ENCODE measurements at regions not wholly inside any gene's neighbourhood (a gene's known extent, or its start where the extent isn't known, plus 50 kb on each side); places are given as distances from the start of the nearest gene placed in this dataset.

DNA sequence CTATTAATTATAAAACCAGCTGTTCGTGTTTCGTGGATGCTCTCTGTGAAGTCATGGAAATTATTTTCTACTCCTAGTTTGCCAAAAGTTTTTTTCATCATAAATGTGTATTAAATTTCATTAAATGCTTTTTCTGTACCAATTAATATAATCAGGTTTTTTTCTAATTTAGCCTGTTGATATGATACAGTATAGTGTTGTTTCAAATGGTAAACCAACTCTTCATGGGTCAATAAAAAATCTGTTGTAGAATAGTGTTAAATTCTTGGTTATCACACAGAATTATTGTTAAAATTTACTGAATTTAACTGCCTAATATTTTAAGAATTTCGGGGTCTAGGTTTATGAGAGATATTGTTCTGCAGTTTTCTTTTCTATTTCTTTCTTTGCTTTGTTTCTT is 505.9 kb upstream of the MANEA start:
- no peak for FAIRE-seq
- TF ChIP-seq, protein P1, sequence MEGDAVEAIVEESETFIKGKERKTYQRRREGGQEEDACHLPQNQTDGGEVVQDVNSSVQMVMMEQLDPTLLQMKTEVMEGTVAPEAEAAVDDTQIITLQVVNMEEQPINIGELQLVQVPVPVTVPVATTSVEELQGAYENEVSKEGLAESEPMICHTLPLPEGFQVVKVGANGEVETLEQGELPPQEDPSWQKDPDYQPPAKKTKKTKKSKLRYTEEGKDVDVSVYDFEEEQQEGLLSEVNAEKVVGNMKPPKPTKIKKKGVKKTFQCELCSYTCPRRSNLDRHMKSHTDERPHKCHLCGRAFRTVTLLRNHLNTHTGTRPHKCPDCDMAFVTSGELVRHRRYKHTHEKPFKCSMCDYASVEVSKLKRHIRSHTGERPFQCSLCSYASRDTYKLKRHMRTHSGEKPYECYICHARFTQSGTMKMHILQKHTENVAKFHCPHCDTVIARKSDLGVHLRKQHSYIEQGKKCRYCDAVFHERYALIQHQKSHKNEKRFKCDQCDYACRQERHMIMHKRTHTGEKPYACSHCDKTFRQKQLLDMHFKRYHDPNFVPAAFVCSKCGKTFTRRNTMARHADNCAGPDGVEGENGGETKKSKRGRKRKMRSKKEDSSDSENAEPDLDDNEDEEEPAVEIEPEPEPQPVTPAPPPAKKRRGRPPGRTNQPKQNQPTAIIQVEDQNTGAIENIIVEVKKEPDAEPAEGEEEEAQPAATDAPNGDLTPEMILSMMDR (IDR thresholded peaks at IDR 0.05; ENCODE audit: insufficient read depth, missing control alignments), result no peak
- no peak for DNase-seq (ENCODE audit: insufficient read length, low spot score)

DNA sequence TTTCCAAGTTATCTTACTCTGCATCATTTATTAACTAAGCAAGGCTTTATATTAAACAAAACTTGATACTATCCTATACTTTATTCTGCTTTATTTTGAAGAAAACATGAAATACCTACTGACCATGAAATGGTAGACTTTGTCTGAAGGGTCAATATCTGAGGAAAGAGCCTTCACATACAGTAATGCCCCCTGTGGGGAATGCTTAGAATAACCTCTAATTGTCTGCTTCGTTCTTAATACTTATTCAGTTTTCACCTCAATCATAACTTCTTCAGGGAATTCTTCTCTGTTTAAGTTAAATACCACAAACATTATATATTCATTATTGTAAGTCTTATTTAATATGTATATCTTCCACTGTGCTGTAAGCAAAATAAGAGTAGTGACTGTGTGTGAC is 498.9 kb upstream of the MANEA start:
- TF ChIP-seq, protein P1 (IDR thresholded peaks at IDR 0.05; ENCODE audit: insufficient read depth, missing control alignments), result no peak
- no peak for FAIRE-seq
- DNase-seq (ENCODE audit: insufficient read length, low spot score), result no peak

DNA sequence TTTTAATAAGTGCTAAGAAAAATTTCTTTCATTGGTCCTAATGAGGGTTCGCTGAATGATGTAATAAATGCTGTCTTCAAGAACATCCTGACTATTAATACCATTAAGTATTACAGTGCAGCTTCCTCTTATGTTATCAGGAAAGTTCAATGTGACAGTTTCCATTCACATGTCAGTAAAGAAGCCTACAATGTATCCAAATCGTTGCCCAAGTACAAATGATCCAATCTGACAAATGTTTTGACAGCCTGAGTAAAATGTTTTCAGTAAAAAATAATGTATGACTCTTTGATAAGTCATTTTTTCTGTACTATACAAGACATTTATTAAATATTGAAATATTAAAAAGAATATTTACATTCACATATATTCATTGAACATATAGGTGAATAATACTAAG is 496.1 kb upstream of the MANEA start:
- TF ChIP-seq, protein P1 (IDR thresholded peaks at IDR 0.05; ENCODE audit: insufficient read depth, missing control alignments), result no peak
- no peak for DNase-seq (ENCODE audit: insufficient read length, low spot score)
- FAIRE-seq, result no peak

DNA sequence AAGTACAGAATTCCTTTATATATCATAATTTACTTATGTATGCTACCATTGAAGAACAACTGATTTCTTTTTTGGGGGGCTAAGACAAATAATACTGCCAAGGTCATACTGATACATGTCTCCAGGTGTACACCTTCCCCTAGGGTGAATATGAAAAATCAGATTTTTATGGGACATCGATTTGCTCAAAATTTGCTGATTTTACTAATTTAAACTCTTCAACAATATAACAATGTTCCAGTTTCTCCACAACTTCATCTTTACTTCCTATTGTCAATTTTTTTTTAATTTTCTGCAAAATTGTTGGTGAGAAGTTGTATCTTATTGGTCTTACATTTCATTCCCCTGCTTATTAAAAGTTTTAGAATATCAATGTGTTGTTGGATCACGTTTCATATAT is 495.4 kb upstream of the MANEA start:
- FAIRE-seq, result no peak
- no peak for DNase-seq (ENCODE audit: insufficient read length, low spot score)
- TF ChIP-seq, protein P1 (IDR thresholded peaks at IDR 0.05; ENCODE audit: insufficient read depth, missing control alignments), result no peak

DNA sequence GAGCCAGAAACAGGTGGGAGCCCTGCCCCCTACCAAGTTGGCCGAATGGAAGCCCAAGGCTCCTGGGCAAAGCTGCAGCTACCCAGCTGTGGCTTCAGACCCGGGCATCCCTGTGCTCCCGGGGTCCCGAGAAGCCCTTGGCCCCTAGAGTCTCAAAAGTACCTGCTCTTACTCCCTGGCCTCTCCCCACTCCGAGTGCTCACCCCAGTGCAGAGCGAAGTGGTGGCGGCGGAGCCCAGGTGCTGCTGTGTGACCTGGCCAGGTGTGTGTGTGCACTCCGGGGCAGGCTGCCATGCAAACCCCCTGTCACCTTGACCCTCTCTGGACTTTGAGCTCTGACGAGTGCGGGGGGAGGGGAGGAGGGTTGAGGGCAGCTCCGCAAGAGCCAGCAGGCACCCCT is 493.8 kb upstream of the MANEA start:
- no peak for DNase-seq (ENCODE audit: insufficient read length, low spot score)
- FAIRE-seq, result no peak
- TF ChIP-seq, protein P1 (IDR thresholded peaks at IDR 0.05; ENCODE audit: insufficient read depth, missing control alignments), result no peak

DNA sequence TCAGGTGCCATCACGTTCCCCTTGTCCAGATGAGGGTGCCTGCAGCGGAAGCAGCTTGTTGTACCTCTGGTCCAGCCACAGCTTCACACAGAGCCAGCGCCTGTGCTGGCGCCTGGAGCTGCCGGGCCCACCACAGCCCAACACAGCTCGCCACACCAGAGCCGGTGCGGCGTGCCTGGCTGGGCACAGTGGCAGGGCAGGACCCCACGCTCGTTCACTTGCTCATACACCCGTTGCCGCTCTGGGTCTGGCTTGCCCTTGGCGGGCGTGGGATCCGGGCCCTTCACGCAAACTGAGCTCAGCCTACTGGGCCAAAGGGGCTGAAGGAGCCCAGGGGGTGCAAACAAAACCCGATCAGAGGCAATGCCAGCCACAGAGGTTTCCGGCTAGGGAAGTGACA is 492.5 kb upstream of the MANEA start:
- no peak for DNase-seq (ENCODE audit: insufficient read length, low spot score)
- TF ChIP-seq, protein P1 (IDR thresholded peaks at IDR 0.05; ENCODE audit: insufficient read depth, missing control alignments), result no peak
- no peak for FAIRE-seq

DNA sequence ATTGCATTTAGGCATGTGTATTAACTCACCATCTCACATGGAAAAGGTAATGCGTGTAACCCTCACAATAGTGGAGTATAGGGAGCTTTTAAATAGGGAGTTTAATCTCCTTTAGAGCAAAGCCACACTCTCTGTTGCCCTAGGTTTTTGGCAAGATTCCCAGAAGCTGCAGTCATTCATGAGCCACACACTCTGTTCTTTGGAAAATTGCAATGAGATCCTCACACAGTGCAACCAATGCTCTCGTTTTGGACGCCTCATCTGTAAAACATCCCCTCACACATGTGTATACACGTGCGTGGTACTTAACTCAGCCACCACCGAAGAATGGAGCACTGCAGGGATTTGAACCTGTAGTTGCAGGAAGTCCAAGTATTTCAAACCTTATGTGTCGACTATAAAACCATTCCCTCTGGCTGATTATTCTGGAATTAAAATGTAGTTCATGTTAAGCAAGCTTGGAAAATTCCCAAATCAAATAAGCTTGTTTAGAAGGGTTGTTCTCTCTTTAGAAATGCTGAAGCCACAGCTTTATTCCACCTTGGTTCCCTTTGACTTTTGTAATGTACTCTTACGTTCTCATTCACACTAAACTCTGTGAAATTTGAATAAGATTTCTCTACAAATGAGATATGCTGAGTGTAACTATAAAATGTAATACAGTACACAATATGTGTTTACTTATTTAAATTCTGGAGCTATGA is 489.8 kb upstream of the MANEA start:
- DNase-seq (ENCODE audit: insufficient read length, low spot score), result no peak
- TF ChIP-seq, protein P1 (IDR thresholded peaks at IDR 0.05; ENCODE audit: insufficient read depth, missing control alignments), result no peak
- FAIRE-seq, result no peak
